HepG2 (cell line): ENCODE measurements at regions not wholly inside any gene's neighbourhood (a gene's known extent, or its start where the extent isn't known, plus 50 kb on each side); places are given as distances from the start of the nearest gene placed in this dataset.

Experiments used
- ATAC-seq: fragments of 200-7000 bp; cut with Tn5 transposase; 3 replicates; pipeline ENCODE4 v1.9.1; 2020; ENCODE audit warnings: mild to moderate bottlenecking, moderate library complexity
- BruUV-seq: library from RNA; stranded (reverse); fragments of 400-500 nt; replicated peaks from 2 replicates; lab custom pipeline; 2021; lab: Mats Ljungman, UMichigan
- CTCF ChIA-PET: fragments of 300-600 bp; formaldehyde crosslinking; extraction: SDS; loops from one replicate; lab custom pipeline; 2021; ENCODE audit warnings: low total read pairs, inconsistent platforms, low intra/inter-chr PET ratio; lab: Yijun Ruan, JAX
- POLR2A ChIA-PET: fragments of 350-600 bp; sonication (Branson Sonifier 250); formaldehyde crosslinking; loops from one replicate; lab custom pipeline; 2020; ENCODE audit warnings: antibody characterized with exemption, inconsistent platforms; lab: Yijun Ruan, JAX
- DNase-seq: peaks from one replicate; pipeline ENCODE4 v3.0.0-alpha.2; 2015; ENCODE audit warnings: low spot score
- FAIRE-seq: peaks from 3 replicates; lab custom pipeline; 2011; peaks lifted over from hg19 to GRCh38; lab: Jason Lieb, UNC
- H2AFZ ChIP-seq: one replicate; pipeline ENCODE4 v1.6.1; 2011; ENCODE audit warnings: low read length, inconsistent platforms
- H3K27ac ChIP-seq: fragments of 300-600 bp; 3 replicates; pipeline ENCODE4 v1.8.0; 2011; ENCODE audit warnings: mixed run types, mild to moderate bottlenecking, mixed read lengths, low read length, inconsistent platforms; ENCODE audit not compliant: insufficient read depth; ENCODE audit errors: extremely low read length
- H3K27me3 ChIP-seq, 2 experiments: fragments of 200-600 bp in 1 of 2; 2 replicates in 1 of 2; 3 replicates in 1 of 2; pipeline versions ENCODE4 v1.6.0 to v1.8.0; 2011; ENCODE audit warnings: low read length in 2 of 2, mild to moderate bottlenecking in 2 of 2, moderate library complexity in 2 of 2, inconsistent platforms in 1 of 2; ENCODE audit not compliant: insufficient read depth in 2 of 2, control insufficient read depth in 1 of 2
- H3K36me3 ChIP-seq, 2 experiments: fragments of 200-600 bp in 1 of 2; replicated peaks in 1 of 2; 2 replicates in 1 of 2; 3 replicates in 1 of 2; pipeline versions ENCODE4 v1.5.1 to v1.8.0; 2011; ENCODE audit warnings: low read length in 2 of 2, inconsistent platforms in 1 of 2; ENCODE audit not compliant: insufficient read depth in 2 of 2, control insufficient read depth in 1 of 2
- H3K4me1 ChIP-seq: 2 replicates; pipeline ENCODE4 v1.5.1; 2012; ENCODE audit warnings: low read length, inconsistent platforms; ENCODE audit not compliant: insufficient read depth
- H3K4me2 ChIP-seq: 2 replicates; pipeline ENCODE4 v1.6.0; 2011; ENCODE audit warnings: low read depth, low read length, inconsistent platforms
- H3K4me3 ChIP-seq, 3 experiments: fragments of 200-600 bp in 1 of 3; sonication (generic), shearing (Covaris generic) in 1 of 3; replicated peaks in 1 of 3; 2 replicates each; pipeline ENCODE4 v1.5.1; 2011 to 2016; ENCODE audit warnings: low read length in 3 of 3, inconsistent platforms in 2 of 3, low read depth in 2 of 3, mild to moderate bottlenecking in 2 of 3, control low read depth in 1 of 3, mixed read lengths in 1 of 3; ENCODE audit not compliant: insufficient read depth in 1 of 3
- H3K79me2 ChIP-seq: one replicate; pipeline ENCODE4 v1.6.1; 2011; ENCODE audit warnings: low read length, inconsistent platforms; ENCODE audit not compliant: insufficient read depth
- H3K9ac ChIP-seq: 2 replicates; pipeline ENCODE4 v1.6.0; 2011; ENCODE audit warnings: mild to moderate bottlenecking, low read depth, low read length, inconsistent platforms; ENCODE audit not compliant: insufficient read depth
- H3K9me3 ChIP-seq: 2 replicates; pipeline ENCODE4 v1.5.1; 2012; ENCODE audit warnings: mild to moderate bottlenecking, low read length
- H4K20me1 ChIP-seq: 2 replicates; pipeline ENCODE4 v1.6.0; 2011; ENCODE audit warnings: inconsistent platforms, mild to moderate bottlenecking, low read length, moderate library complexity; ENCODE audit not compliant: insufficient read depth
- DNMT3B ChIP-seq: conservative IDR thresholded peaks from 2 replicates; pipeline ENCODE4 v1.6.1; 2016; ENCODE audit warnings: missing biosample characterization, control low read depth
- HDAC1 ChIP-seq: sonication (generic); formaldehyde crosslinking; IDR thresholded peaks from 2 replicates; pipeline ENCODE4 v1.5.1; 2020; ENCODE audit warnings: mild to moderate bottlenecking, missing genetic modification reagents
- MTA3 ChIP-seq: sonication (generic); formaldehyde crosslinking; IDR thresholded peaks from 2 replicates; pipeline ENCODE4 v1.4.0; 2020; ENCODE audit warnings: missing genetic modification reagents
- NFIB ChIP-seq: sonication (generic); formaldehyde crosslinking; IDR thresholded peaks from 2 replicates; pipeline ENCODE4 v1.9.0; 2021; ENCODE audit warnings: missing genetic modification reagents, mild to moderate bottlenecking, borderline replicate concordance
- TGIF2 ChIP-seq: IDR thresholded peaks from 2 replicates; pipeline ENCODE4 v1.6.1; 2016; ENCODE audit warnings: control low read depth, missing compliant biosample characterization
- ZFP62 ChIP-seq: sonication (generic); formaldehyde crosslinking; IDR thresholded peaks from 2 replicates; pipeline ENCODE4 v1.4.0; 2020; ENCODE audit warnings: missing genetic modification reagents
- ZKSCAN5 ChIP-seq: sonication (generic); formaldehyde crosslinking; IDR thresholded peaks from 2 replicates; pipeline ENCODE4 v1.5.1; 2020; ENCODE audit warnings: mild to moderate bottlenecking, missing genetic modification reagents
- ZNF160 ChIP-seq: sonication (generic); formaldehyde crosslinking; IDR thresholded peaks from 2 replicates; pipeline ENCODE4 v1.8.0; 2022; ENCODE audit warnings: mild to moderate bottlenecking, inconsistent platforms, missing genetic modification reagents
- ZNF432 ChIP-seq: sonication (generic); formaldehyde crosslinking; IDR thresholded peaks from 2 replicates; pipeline ENCODE4 v1.5.0; 2020; ENCODE audit warnings: missing genetic modification reagents, mild to moderate bottlenecking, borderline replicate concordance
- ZNF564 ChIP-seq: sonication (generic); formaldehyde crosslinking; IDR thresholded peaks from 2 replicates; pipeline ENCODE4 v1.8.1; 2023; ENCODE audit warnings: mild to moderate bottlenecking, missing genetic modification reagents
- ZNF672 ChIP-seq: sonication (generic); formaldehyde crosslinking; IDR thresholded peaks from 2 replicates; pipeline ENCODE4 v1.8.1; 2022; ENCODE audit warnings: missing genetic modification reagents
- ZNF775 ChIP-seq: sonication (generic); formaldehyde crosslinking; IDR thresholded peaks from 2 replicates; pipeline ENCODE4 v1.4.0; 2020; ENCODE audit warnings: missing genetic modification reagents, mild to moderate bottlenecking, moderate library complexity, borderline replicate concordance
- WGBS: methylation state at CpG from one replicate; pipeline ENCODE4 v1.1.6; 2017; ENCODE audit warnings: low lambda C conversion rate; 5-methylcytosine and 5-hydroxymethylcytosine counted together
- in situ Hi-C: cut with HindIII; loops from 2 replicates; pipeline ENCODE4 v1.10.0; 2017; ENCODE audit warnings: low pct_unique_long_range_greater_than_20kb; ENCODE audit not compliant: extremely low pct_ligation_motif_present
- intact Hi-C: fragments of 100-400 bp; cut with micrococcal nuclease; formaldehyde crosslinking; loops from one replicate; pipeline ENCODE4 v1.10.0; 2022; ENCODE audit not compliant: unreplicated experiment
- TF ChIP-seq, protein P1 (sequence below): sonication (generic); formaldehyde crosslinking; IDR thresholded peaks from 2 replicates; pipeline ENCODE4 v1.5.0; 2020; ENCODE audit warnings: missing genetic modification reagents
- TF ChIP-seq, protein P2 (sequence below): sonication (generic); formaldehyde crosslinking; IDR thresholded peaks from 2 replicates; pipeline ENCODE4 v1.4.0; 2020; ENCODE audit warnings: low read depth, mild to moderate bottlenecking, missing genetic modification reagents
- TF ChIP-seq, protein P3 (sequence below): sonication (generic); formaldehyde crosslinking; IDR thresholded peaks from 2 replicates; pipeline ENCODE4 v1.4.0; 2020; ENCODE audit warnings: mild to moderate bottlenecking, missing genetic modification reagents, borderline replicate concordance
- TF ChIP-seq, protein P4 (sequence below): sonication (generic); formaldehyde crosslinking; IDR thresholded peaks from 2 replicates; pipeline ENCODE4 v1.8.1; 2022; ENCODE audit warnings: mild to moderate bottlenecking, missing genetic modification reagents
- TF ChIP-seq, protein P5 (sequence below): IDR thresholded peaks from 2 replicates; pipeline ENCODE4 v1.6.1; 2018; ENCODE audit warnings: missing genetic modification reagents, mild to moderate bottlenecking, missing compliant biosample characterization

DNA sequence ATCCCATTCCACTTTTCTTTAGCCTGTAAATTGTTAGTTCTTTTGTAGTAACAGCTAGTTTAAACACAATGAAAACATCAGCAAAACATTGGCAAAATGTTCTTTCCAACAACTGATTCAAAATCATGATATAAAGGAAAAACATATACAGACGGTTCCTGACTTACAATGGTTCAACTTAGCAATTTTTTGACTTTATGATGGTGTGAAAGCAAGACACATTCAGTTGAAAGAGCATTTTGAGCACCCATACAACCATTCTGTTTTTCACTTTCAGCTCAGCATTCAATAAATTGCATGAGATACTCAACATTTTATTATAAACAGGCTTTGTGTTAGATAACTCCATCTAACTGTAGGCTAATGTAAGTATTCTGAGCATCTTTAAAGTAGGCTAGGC, 185.1 kb downstream of the NOL4 start:
- 29% methylated on average over 1 of the region's 1 CpG for WGBS
- TF ChIP-seq, protein P1, sequence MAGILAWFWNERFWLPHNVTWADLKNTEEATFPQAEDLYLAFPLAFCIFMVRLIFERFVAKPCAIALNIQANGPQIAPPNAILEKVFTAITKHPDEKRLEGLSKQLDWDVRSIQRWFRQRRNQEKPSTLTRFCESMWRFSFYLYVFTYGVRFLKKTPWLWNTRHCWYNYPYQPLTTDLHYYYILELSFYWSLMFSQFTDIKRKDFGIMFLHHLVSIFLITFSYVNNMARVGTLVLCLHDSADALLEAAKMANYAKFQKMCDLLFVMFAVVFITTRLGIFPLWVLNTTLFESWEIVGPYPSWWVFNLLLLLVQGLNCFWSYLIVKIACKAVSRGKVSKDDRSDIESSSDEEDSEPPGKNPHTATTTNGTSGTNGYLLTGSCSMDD (CRISPR knock-in tag) = no peak
- TF ChIP-seq DNMT3B (CRISPR knock-in tag) = no peak
- TF ChIP-seq, protein P2, sequence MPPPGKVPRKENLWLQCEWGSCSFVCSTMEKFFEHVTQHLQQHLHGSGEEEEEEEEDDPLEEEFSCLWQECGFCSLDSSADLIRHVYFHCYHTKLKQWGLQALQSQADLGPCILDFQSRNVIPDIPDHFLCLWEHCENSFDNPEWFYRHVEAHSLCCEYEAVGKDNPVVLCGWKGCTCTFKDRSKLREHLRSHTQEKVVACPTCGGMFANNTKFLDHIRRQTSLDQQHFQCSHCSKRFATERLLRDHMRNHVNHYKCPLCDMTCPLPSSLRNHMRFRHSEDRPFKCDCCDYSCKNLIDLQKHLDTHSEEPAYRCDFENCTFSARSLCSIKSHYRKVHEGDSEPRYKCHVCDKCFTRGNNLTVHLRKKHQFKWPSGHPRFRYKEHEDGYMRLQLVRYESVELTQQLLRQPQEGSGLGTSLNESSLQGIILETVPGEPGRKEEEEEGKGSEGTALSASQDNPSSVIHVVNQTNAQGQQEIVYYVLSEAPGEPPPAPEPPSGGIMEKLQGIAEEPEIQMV (CRISPR knock-in tag) = no peak
- TF ChIP-seq HDAC1 = no peak
- TF ChIP-seq ZNF672 = no peak
- TF ChIP-seq ZNF564 = no peak
- TF ChIP-seq ZNF160 (CRISPR knock-in tag) = no peak
- TF ChIP-seq ZKSCAN5 (CRISPR knock-in tag) = no peak
- TF ChIP-seq ZFP62 (CRISPR knock-in tag) = no peak
- TF ChIP-seq, protein P3, sequence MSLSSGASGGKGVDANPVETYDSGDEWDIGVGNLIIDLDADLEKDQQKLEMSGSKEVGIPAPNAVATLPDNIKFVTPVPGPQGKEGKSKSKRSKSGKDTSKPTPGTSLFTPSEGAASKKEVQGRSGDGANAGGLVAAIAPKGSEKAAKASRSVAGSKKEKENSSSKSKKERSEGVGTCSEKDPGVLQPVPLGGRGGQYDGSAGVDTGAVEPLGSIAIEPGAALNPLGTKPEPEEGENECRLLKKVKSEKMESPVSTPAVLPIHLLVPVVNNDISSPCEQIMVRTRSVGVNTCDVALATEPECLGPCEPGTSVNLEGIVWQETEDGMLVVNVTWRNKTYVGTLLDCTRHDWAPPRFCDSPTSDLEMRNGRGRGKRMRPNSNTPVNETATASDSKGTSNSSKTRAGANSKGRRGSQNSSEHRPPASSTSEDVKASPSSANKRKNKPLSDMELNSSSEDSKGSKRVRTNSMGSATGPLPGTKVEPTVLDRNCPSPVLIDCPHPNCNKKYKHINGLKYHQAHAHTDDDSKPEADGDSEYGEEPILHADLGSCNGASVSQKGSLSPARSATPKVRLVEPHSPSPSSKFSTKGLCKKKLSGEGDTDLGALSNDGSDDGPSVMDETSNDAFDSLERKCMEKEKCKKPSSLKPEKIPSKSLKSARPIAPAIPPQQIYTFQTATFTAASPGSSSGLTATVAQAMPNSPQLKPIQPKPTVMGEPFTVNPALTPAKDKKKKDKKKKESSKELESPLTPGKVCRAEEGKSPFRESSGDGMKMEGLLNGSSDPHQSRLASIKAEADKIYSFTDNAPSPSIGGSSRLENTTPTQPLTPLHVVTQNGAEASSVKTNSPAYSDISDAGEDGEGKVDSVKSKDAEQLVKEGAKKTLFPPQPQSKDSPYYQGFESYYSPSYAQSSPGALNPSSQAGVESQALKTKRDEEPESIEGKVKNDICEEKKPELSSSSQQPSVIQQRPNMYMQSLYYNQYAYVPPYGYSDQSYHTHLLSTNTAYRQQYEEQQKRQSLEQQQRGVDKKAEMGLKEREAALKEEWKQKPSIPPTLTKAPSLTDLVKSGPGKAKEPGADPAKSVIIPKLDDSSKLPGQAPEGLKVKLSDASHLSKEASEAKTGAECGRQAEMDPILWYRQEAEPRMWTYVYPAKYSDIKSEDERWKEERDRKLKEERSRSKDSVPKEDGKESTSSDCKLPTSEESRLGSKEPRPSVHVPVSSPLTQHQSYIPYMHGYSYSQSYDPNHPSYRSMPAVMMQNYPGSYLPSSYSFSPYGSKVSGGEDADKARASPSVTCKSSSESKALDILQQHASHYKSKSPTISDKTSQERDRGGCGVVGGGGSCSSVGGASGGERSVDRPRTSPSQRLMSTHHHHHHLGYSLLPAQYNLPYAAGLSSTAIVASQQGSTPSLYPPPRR = no peak
- no peak for TF ChIP-seq TGIF2
- no peak for TF ChIP-seq MTA3 (CRISPR knock-in tag)
- no peak for TF ChIP-seq ZNF775
- TF ChIP-seq NFIB (CRISPR knock-in tag) = no peak
- TF ChIP-seq, protein P4, sequence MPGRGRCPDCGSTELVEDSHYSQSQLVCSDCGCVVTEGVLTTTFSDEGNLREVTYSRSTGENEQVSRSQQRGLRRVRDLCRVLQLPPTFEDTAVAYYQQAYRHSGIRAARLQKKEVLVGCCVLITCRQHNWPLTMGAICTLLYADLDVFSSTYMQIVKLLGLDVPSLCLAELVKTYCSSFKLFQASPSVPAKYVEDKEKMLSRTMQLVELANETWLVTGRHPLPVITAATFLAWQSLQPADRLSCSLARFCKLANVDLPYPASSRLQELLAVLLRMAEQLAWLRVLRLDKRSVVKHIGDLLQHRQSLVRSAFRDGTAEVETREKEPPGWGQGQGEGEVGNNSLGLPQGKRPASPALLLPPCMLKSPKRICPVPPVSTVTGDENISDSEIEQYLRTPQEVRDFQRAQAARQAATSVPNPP = no peak
- TF ChIP-seq ZNF432 (CRISPR knock-in tag) = no peak
- TF ChIP-seq, protein P5, sequence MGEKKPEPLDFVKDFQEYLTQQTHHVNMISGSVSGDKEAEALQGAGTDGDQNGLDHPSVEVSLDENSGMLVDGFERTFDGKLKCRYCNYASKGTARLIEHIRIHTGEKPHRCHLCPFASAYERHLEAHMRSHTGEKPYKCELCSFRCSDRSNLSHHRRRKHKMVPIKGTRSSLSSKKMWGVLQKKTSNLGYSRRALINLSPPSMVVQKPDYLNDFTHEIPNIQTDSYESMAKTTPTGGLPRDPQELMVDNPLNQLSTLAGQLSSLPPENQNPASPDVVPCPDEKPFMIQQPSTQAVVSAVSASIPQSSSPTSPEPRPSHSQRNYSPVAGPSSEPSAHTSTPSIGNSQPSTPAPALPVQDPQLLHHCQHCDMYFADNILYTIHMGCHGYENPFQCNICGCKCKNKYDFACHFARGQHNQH = no peak

More for the DNA sequence above, 185.1 kb downstream of the NOL4 start:
- no TSS peak for BruUV-seq
- no peaks in the 10 kb centered on the region for H3K36me3 ChIP-seq
- no peak overlapping the region for H3K27ac ChIP-seq
- ATAC-seq (no peak), FAIRE-seq (no peak), DNase-seq (no peak)
- no peak overlapping the region for H3K4me2 ChIP-seq
- no peaks in the 10 kb centered on the region for H3K4me1 ChIP-seq
- no peaks in the 10 kb centered on the region for H3K79me2 ChIP-seq
- intact Hi-C loops (no loop called here), in situ Hi-C loops (no loop called here)
- no peaks in the 10 kb centered on the region for H3K27me3 ChIP-seq
- no peaks in the 10 kb centered on the region for H3K9me3 ChIP-seq
- H3K4me3 ChIP-seq = no peak overlapping the region
- H3K9ac ChIP-seq = no peak overlapping the region
- ChIA-PET CTCF (no interaction called here), POLR2A (no interaction called here)
- H2AFZ ChIP-seq = no peak overlapping the region
- H4K20me1 ChIP-seq = no peaks in the 10 kb centered on the region
